ENCODE measurements at regions not wholly inside any gene's neighbourhood (a gene's known extent, or its start where the extent isn't known, plus 50 kb on each side); places are given as distances from the start of the nearest gene placed in this dataset.

DNA sequence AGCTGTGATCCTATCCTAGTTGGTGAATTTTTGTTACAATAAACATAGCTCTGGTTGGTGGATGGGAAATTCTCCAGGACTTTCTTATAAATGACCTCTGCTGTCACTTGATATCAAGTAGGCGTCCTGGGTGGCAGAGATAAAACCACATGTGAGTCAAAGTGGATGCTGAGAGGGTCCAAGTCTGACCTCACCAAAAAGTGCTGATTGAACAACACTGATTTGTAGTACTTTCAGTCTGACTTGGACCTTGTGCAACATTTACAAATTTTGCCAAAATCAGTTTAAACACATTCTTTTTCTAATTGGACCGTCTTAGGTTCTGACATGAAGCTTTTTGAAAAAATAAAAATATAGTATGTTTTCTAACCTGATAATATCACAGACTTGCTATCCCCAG, 585.6 kb downstream of the GALC start:
- TF ChIP-seq, protein P1, sequence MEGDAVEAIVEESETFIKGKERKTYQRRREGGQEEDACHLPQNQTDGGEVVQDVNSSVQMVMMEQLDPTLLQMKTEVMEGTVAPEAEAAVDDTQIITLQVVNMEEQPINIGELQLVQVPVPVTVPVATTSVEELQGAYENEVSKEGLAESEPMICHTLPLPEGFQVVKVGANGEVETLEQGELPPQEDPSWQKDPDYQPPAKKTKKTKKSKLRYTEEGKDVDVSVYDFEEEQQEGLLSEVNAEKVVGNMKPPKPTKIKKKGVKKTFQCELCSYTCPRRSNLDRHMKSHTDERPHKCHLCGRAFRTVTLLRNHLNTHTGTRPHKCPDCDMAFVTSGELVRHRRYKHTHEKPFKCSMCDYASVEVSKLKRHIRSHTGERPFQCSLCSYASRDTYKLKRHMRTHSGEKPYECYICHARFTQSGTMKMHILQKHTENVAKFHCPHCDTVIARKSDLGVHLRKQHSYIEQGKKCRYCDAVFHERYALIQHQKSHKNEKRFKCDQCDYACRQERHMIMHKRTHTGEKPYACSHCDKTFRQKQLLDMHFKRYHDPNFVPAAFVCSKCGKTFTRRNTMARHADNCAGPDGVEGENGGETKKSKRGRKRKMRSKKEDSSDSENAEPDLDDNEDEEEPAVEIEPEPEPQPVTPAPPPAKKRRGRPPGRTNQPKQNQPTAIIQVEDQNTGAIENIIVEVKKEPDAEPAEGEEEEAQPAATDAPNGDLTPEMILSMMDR (IDR thresholded peaks at IDR 0.05) = no peak
- TF ChIP-seq POLR2A (IDR thresholded peaks at IDR 0.05) = no peak

Measured in right lobe of liver (tissue), 4 donors.